Right ventricle myocardium inferior (tissue), 1 donor: ENCODE measurements at regions not wholly inside any gene's neighbourhood (a gene's known extent, or its start where the extent isn't known, plus 50 kb on each side); places are given as distances from the start of the nearest gene placed in this dataset.

ENCODE experiments used
- ATAC-seq: fragments of 200-7000 bp; cut with Tn5 transposase; one replicate; pipeline ENCODE4 v1.9.1; 2020; ENCODE audit warnings: mild to moderate bottlenecking, moderate library complexity
- DNase-seq: peaks from one replicate; pipeline ENCODE4 v3.0.0; 2021; ENCODE audit errors: missing footprints
- intact Hi-C: fragments of 100-400 bp; cut with DNase I; formaldehyde crosslinking; loops from one replicate; pipeline ENCODE4 v1.11.0; 2022
- donor health status: DM: no; HTN: yes; CAD: no; lungs with severe emphysema.

- intact Hi-C loops, result no loop called here
- DNase-seq (no peak), ATAC-seq (no peak)
Observed at GRCh38 chr6:109239160-109239559, 143.1 kb downstream of the CD164 start.

DNA sequence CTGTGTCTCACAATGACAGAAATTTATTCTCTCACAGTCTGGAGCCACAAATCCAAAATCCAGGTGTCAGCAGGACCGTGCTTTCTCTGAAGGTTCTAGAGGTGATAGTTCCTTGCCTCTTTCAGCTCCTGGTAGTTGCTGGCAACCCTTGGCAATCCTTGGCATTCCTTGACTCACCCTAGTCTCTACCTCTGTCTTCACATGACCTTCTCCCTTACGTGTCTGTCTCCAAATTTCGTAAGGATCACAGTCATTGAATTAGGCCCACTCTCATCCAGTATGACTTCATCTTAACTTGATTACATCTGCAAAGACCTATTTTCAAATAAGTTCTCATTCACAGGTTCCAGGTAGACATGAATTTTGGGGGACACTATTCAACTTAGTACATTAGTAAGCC is 143.1 kb downstream of the CEP57L1 start:
- intact Hi-C loops, result no loop called here
- DNase-seq, result no peak
- no peak for ATAC-seq

- DNase-seq (no peak), ATAC-seq (no peak)
- intact Hi-C loops, result no loop called here
Observed at GRCh38 chr6:109237986-109238329, 142.7 kb downstream of the CEP57L1 start.

GRCh38 chr6:109237077-109237985 is 142.0 kb downstream of the CEP57L1 start:
- intact Hi-C loops, result no loop called here
- DNase-seq (no peak), ATAC-seq (no peak)

DNA sequence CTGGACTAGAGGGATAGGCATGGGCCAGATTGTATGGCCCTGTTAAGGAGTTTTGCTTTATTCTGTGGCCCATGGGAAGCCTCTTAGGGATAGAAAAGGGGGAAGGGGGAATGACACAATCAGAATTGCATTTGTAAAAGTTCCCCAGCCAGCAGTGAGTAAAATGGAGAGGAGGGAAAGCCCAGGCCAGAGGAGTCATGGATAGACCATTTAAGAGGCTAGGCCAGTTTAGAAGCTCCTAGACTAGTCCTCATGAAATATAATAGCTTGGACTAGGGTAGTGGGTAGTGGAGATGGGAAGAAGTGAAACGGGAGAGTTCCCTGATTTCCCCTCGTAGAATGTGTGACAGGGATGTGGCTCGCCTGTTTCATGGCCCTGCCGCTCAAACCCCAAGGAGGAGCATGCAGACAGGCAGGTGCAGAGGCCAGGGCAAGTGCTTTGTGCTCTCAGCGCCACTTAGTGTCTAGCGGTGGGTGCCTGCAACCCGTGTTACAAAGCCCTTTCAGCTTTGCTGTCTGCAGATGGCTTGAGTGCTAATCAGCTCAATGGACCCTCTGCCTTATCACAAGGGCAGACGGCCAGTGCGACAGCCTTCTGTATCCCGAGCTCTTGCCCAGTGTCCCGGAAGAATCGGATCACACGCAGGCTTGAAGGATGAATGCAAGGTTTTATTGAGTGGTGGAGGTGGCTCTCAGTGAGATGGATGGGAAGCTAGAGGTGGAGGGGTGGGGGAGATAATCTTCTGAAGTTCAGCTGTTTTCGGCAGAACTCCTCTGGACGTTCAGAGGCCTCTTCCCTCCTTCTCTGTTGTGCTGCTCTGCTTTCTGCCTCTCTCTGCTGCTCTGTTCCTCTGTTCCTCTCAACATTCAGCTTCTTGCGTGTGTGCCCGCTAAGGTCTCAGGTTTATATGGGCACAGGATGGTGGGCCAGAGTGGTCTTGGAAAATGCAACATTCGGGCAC is 141.1 kb downstream of the CEP57L1 start:
- ATAC-seq (no peak), DNase-seq (peak; percentile 65)
- intact Hi-C loops, result no loop called here

DNA sequence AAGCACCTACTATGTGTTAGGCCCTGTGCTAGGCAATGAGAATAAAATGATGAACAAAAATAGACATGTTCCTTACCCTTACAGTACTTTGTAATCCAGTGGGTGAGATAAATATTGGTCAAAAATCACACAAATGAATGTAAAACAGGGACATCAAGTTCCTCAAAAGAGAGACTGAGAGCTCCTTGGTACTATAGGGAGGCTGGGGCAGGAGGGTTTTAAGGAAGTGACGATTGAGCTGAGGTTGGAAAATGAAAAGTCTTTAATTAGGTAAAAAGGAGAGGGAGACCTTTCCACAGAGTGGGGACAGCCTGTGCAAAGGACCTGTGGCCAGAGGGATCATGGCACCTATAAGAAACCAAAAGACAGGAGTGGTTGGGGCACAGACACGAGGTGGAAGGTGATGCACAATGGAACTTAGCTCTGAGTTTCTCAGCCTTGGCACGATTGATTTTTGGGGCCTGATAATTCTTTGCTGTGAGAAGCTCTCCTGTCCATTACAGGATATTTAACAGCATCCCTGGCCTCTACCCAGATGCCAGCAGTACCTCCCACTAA is 140.3 kb downstream of the CEP57L1 start:
- DNase-seq, result no peak
- intact Hi-C loops, result no loop called here
- no peak for ATAC-seq

- intact Hi-C loops, result no loop called here
- DNase-seq, result peak; percentile 69
Observed at GRCh38 chr6:109230453-109230852, 135.1 kb downstream of the CEP57L1 start.

GRCh38 chr6:109229536-109229935 is 134.2 kb downstream of the CEP57L1 start:
- DNase-seq (no peak), ATAC-seq (no peak)
- intact Hi-C loops, result no loop called here

More at GRCh38 chr6:109230453-109230852, 135.1 kb downstream of the CEP57L1 start:
- no peak for ATAC-seq

- DNase-seq (no peak), ATAC-seq (no peak)
- intact Hi-C loops, result no loop called here
Observed at GRCh38 chr6:109227646-109228045, 132.3 kb downstream of the CEP57L1 start.

GRCh38 chr6:109226353-109226752 is 131.0 kb downstream of the CEP57L1 start:
- DNase-seq (no peak), ATAC-seq (no peak)
- intact Hi-C loops, result no loop called here

- DNase-seq (no peak), ATAC-seq (no peak)
- intact Hi-C loops, result no loop called here
Observed at GRCh38 chr6:109225946-109226345, 130.6 kb downstream of the CEP57L1 start.

GRCh38 chr6:109224994-109225393 is 129.7 kb downstream of the CEP57L1 start:
- DNase-seq (no peak), ATAC-seq (no peak)
- intact Hi-C loops, result no loop called here

DNA sequence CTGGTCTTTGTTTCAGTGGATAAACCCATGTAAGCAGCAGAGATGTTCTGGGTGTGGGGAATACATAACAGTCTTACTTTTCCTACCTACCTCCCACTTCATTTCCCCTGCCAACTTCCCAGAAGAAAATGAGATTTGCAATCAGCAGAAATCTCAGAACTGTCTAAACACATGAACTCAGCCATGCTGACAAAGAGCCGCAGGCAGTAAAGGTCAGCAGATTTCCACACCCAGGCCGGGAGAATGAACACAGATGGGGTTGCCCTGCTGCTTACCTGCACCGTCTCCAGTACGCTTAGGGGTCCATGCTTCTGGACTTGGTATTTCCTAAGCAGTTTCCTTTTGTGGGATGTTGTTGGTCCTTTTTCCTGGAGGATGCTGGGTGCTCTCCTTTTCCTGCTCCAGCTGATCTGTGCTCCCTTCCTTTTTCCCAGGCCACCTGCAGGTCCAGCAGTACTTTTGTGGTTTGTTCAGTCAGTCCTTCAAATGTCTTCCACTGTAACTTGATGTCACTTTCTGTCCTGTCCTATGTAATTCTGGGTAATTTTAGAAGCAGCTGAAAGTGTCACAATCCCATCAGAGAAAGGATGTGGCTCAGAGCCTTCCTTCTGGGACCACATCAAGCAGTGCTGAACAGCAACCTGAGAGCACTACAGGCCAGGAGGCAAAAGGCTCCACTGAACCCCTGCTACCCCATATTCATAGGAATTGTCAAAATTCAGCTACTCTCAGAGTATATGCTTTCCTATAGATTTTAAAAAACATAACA is 129.0 kb downstream of the CEP57L1 start:
- no peak for DNase-seq
- intact Hi-C loops, result no loop called here
- no peak for ATAC-seq

DNA sequence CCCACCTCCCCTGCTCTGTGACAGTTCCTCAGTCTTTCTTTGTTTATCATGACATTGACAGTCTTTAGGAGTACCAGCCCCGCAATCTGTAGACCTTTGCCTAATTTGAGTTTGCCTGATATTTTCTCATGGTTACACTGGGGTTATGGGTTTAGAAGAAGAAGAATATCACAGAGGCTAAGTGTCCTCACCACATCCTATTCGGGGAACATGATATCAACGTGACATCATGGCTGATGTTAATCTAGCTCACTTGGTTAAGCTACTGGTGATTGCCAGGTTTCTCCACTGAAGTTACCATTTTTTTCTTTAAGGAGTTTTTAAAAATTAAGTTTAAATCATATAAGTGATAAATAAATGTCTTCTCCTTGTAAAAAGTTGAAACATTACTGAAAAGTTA is 127.5 kb downstream of the CEP57L1 start:
- ATAC-seq, result no peak
- intact Hi-C loops, result no loop called here
- DNase-seq, result no peak

GRCh38 chr6:109221543-109222195 is 126.4 kb downstream of the CEP57L1 start:
- intact Hi-C loops, result no loop called here
- ATAC-seq (no peak), DNase-seq (no peak)
